ENCODE measurements at regions not wholly inside any gene's neighbourhood (a gene's known extent, or its start where the extent isn't known, plus 50 kb on each side); places are given as distances from the start of the nearest gene placed in this dataset.
A peak's percentile ranks its signal among the peaks of the same experiment; 100 is the strongest.

GRCh38 chr17:13353590-13353989, 248.1 kb downstream of the HS3ST3A1 start:
- peak; percentile 57 for DNase-seq (ENCODE audit: low read depth, low spot score)

DNA sequence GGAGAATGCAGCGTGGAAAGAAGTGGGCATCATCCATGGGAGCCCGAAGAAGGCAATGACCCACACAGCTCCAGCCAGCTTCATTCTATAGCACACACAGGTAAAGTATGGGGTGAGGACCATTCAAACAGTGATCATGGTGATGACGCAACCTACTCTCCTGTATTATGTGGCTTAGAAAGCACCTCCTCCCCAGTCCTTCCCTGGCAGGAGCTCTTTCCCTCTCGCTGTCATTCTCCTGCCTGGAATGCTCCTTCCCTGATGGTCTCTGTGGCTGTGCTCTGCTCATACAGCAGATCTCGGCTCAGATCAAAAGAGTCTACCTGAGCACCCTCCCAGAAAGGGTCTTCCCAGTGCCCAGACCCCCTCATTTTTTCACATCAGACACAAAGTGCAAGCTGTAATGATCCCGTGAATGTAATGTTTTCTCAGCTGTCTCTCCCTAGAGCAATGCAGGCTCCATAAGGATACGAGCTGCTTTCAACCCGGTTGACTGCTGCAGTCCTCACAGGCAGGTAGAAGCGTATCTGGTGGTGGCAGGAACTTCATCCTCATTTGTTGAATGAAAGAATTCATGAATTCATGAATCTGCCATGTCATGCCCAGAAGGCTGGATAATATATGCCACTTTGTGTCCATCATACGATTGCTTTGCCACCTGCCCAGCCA, 248.8 kb downstream of the HS3ST3A1 start:
- DNase-seq (ENCODE audit: low read depth, low spot score) = no peak

DNA sequence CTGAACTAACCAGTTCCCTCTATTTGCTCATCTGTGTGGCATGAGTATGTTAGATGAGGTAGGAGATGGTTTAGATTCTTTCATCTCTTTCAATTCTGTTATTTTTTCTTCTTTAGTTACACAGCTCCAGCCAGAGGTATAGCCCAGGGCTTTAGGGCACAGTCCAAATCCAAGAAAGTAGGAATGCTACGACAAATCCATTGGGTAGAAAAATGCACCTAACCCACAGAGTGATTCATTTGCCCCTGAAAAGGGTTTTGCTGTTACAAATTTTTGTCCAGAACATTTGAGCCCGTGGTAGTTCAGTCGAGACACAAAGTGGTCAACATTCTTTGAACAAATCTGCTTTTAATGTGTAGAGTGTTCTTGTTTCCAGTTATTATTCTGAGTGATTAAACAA, 250.7 kb downstream of the HS3ST3A1 start:
- DNase-seq (ENCODE audit: low read depth, low spot score) = peak; percentile 90

DNA sequence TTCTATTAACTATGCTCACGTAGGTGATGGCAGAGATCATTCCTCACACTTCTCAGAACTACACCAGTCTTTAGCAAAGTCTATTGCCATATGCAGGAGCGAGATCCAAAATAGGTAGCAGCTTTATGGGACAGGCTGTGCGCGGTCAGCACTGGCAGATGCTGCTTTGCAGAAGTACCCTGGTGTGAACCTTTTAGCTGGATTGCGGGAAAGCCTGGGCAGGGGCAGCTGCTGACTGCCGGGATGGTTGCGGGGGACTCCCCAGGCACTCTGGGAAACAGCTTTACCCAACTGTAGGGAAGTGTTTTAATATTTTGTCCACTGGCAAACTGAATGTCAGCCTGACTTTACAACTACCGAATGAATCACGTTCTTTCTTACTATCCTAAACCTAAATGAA, 251.3 kb downstream of the HS3ST3A1 start:
- peak; percentile 6 for DNase-seq (ENCODE audit: low read depth, low spot score)

DNA sequence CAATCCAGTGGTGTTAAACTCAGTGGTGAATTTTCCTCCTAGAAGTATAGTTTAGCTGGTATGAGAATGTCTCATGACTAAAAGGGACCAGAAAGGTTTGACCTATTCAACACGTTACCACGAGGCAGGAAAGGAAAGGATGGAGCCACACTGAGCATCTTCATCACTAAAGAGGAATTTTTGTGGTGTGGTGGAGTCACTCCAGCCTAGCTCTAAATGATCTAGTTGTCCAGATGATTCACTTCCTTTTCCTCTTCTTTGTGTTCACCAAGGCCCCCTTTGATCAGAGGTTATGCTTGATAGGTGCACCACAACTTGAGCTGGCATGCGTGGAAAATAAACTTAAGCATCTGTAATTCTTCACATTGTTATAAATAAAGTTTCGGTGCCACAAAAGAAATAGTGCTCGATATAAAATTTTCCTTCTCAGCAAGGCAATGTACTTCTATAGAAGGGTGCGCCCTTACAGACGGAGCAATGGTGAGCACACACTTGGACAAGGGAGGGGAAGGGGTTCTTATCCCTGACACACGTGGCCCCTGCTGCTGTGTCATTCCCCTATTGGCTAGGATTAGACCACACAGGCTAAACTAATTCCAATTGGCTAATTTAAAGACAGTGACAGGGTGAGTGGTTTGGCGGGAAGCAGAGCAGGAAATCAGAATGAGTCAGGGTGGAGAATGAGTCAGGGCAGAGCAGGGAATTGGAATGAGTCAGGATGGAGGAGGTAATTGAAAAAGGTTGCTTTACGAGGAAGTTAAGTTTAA, 254.6 kb downstream of the HS3ST3A1 start:
- peak; percentile 77 for DNase-seq (ENCODE audit: low read depth, low spot score)

DNA sequence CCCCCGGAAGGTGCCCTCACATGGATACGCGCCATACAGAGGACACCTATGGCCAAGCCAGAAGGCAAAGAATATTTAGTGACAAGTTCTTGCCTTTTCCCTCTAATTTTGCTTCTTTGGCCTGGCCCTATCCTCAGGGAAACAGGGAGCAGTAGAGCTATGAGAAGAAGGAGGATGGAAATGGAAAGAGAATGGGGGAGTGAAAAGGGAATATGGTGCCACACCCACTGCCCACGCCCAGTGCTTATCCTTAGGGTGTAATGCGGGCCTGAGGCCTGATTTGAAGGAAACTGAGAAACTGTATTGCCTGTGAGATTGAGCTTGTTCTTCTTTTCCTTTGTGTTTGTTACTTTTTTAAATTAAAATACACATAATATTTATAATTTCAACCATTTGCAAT, 255.1 kb downstream of the HS3ST3A1 start:
- no peak for DNase-seq (ENCODE audit: low read depth, low spot score)

- peak; percentile 94 for DNase-seq (ENCODE audit: low read depth, low spot score)
Observed at GRCh38 chr17:13346081-13346533, 255.6 kb downstream of the HS3ST3A1 start.

DNA sequence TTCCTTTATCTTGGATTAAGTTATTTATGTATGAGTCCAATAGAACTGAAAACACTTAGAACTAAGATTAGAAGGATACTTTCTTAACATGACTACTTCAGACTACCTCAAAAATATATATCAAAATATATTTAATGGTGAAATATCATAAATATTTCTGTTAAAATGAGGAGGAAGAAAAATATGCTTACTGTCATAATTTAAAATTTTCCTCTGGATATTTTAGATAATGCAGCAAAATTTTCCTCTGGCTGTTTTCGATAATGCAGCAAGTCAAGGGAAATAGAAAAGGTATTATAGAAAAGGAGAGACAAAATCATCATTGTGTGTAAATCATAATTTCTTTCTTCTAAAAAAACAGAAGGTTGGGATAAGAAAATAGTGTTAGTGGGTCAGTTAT, 263.3 kb downstream of the HS3ST3A1 start:
- no peak for DNase-seq (ENCODE audit: low read depth, low spot score)

GRCh38 chr17:13337864-13338371, 263.8 kb downstream of the HS3ST3A1 start:
- DNase-seq (ENCODE audit: low read depth, low spot score) = peak; percentile 82

DNA sequence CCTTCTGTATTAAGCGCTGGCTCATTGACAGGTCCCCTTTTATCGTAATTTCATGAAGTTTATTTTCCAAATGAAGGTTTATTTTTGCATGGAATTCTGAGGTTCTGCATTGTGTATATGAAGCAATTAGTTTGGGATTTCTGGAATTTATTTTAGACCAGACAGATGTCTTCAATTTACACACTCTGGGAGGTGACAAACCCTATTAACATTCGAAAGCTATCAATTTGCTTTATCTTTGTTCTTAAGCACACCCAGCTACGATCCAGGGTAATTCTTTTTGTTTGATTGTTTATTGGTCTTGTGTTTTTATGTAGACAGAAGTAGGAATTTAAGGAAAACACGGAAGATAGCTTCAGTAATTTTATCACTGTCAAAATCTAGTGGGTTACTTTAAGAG, 264.6 kb downstream of the HS3ST3A1 start:
- DNase-seq (ENCODE audit: low read depth, low spot score) = no peak

DNA sequence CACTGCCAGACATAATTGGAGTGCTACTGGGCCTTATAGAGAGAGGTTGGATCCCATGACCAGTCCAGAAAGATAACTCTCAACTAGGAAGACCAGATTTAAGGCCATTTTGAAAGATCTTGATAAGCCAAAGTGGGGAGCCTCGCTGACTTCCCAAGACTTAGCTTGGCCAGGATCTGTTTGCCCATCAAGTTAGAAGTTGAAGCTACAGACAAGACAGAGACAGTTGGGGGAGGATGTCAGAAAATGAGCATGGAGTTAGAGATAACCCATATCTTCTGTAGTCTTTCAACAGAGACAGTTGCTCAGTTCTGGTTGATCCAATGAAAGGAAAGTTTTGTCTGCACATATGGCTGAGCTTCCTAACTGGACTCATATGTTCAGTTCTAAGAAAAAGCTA, 267.4 kb downstream of the HS3ST3A1 start:
- DNase-seq (ENCODE audit: low read depth, low spot score) = no peak

GRCh38 chr17:13333661-13334060, 268.1 kb downstream of the HS3ST3A1 start:
- DNase-seq (ENCODE audit: low read depth, low spot score) = no peak

GRCh38 chr17:13332207-13332606, 269.5 kb downstream of the HS3ST3A1 start:
- no peak for DNase-seq (ENCODE audit: low read depth, low spot score)

DNA sequence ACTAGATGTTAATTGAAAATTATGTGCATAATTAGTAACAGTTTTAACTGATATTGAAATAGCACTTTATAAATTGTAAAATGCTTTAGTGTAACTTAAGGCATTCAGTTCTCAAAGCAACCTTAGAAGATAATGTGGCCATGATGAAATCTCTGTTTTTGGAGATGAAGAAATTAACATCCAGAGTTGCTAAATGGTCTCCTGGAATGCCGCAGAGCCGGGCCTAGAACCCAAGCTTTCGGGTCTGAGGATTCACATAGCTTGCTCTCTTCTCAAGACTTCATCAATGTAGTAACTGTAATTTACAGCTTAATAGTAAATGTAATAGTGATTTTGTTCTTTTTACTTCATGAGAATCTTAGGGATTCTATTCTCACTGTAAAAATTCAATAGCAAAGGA, 272.3 kb downstream of the HS3ST3A1 start:
- DNase-seq (ENCODE audit: low read depth, low spot score) = no peak

GRCh38 chr17:13323990-13324389, 277.7 kb downstream of the HS3ST3A1 start:
- DNase-seq (ENCODE audit: low read depth, low spot score) = peak; percentile 25

- no peak for DNase-seq (ENCODE audit: low read depth, low spot score)
Observed at GRCh38 chr17:13321951-13322701, 279.6 kb downstream of the HS3ST3A1 start.

- no peak for DNase-seq (ENCODE audit: low read depth, low spot score)
Observed at GRCh38 chr17:13320046-13320785, 281.5 kb downstream of the HS3ST3A1 start.

GRCh38 chr17:13316657-13317056, 285.1 kb downstream of the HS3ST3A1 start:
- DNase-seq (ENCODE audit: low read depth, low spot score) = no peak

DNA sequence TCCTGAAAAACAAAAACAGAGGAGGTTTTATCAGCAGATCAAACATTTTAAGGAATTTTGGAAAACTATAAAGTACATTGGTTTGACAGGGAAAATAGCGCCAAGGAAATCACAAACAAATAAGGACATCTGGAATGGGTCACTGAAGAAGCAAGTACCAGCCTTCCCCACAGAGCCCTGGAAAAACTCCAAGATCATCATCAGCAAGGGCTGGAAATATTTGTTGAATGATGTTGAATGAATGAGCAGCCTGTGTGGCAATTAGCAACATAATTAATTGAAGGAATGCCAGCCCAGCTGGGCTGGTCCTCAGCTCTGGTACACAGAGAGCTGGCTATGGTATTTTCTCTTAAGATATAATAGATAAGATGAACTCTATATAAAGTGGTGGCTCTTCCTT, 290.4 kb downstream of the HS3ST3A1 start:
- peak; percentile 78 for DNase-seq (ENCODE audit: low read depth, low spot score)

DNA sequence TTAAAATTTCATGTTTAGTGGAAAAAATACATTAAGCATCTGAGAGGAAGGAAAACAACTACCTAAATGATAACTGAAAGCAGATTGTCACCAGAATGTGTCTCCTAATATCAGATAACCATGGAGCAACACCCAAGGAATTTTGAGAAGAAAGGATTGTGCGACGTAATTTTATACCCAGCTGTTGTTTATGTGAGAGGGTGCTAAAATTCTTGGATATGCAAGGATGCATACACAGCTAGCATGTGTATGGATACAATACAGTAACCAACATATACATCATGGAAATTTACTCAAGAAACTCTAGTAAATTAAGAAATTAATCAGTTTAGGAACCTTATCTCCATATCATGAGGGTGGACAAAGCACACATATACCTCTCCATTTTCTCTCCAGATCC, 290.9 kb downstream of the HS3ST3A1 start:
- DNase-seq (ENCODE audit: low read depth, low spot score) = no peak

DNA sequence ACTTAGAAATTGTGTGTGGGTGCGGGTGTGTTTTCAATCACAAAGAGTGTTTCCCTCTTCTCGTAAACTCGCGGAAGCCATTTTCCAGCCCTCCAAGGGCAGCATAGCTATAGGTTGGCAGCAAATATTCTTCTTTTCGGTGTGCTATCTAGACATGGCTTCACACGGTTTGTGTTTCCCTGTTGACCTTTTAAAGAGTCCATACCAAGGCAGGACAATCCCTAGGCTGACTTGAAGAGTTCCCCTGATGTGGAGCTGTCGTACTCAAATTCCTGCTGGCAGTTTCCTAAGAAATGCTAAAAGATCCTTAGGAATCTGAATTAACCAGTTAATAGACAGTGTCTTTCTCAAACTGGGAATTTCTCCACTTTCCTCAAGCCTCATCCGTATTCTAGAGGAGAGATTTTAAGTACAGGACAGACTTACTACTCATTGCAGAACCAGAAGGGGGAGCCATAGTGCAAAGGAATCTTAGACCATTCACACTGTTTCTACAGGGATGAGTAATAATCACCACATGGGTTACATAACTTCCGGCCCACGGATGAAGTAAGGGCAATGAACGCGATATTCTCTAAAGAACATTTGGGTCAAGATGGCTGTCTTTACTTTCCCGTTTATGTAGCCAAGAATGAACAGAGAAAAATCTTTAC, 288.6 kb upstream of the ELAC2 start:
- peak; percentile 75 for DNase-seq (ENCODE audit: low read depth, low spot score)

Data from astrocyte of the hippocampus (primary cell).